ENCODE measurements at regions not wholly inside any gene's neighbourhood (a gene's known extent, or its start where the extent isn't known, plus 50 kb on each side); places are given as distances from the start of the nearest gene placed in this dataset.
"Not testable (repeated sequence)": the region's sequence is repeated elsewhere in the genome, so short reads cannot be mapped to it uniquely, and the experiment has no call there.

GRCh38 chr14:28348797-28349196 is 417.8 kb upstream of the FOXG1 start:
- no peak for FAIRE-seq
- no peak for DNase-seq (ENCODE audit: insufficient read length, low spot score)

GRCh38 chr14:28356819-28357218 is 409.8 kb upstream of the FOXG1 start:
- peak; percentile 69 for FAIRE-seq

GRCh38 chr14:28361486-28361885 is 405.1 kb upstream of the FOXG1 start:
- DNase-seq (ENCODE audit: insufficient read length, low spot score), result no peak

More at GRCh38 chr14:28356819-28357218, 409.8 kb upstream of the FOXG1 start:
- DNase-seq (ENCODE audit: insufficient read length, low spot score), result no peak

GRCh38 chr14:28365510-28365909 is 401.1 kb upstream of the FOXG1 start:
- FAIRE-seq, result no peak
- DNase-seq (ENCODE audit: insufficient read length, low spot score), result no peak

More at GRCh38 chr14:28361486-28361885, 405.1 kb upstream of the FOXG1 start:
- FAIRE-seq, result no peak

- no peak for DNase-seq (ENCODE audit: insufficient read length, low spot score)
- FAIRE-seq, result no peak
Observed at GRCh38 chr14:28373721-28374120, 392.9 kb upstream of the FOXG1 start.

GRCh38 chr14:28375295-28375694 is 391.3 kb upstream of the FOXG1 start:
- FAIRE-seq (no peak), DNase-seq (ENCODE audit: insufficient read length, low spot score) (peak; percentile 5)

GRCh38 chr14:28381656-28382055 is 384.9 kb upstream of the FOXG1 start:
- DNase-seq (ENCODE audit: insufficient read length, low spot score), result no peak
- FAIRE-seq, result no peak

- FAIRE-seq (peak; percentile 97), DNase-seq (ENCODE audit: insufficient read length, low spot score) (peak; percentile 59)
Observed at GRCh38 chr14:28382444-28383190, 384.0 kb upstream of the FOXG1 start.

- FAIRE-seq (no peak), DNase-seq (ENCODE audit: insufficient read length, low spot score) (no peak)
Observed at GRCh38 chr14:28398506-28398905, 368.1 kb upstream of the FOXG1 start.

GRCh38 chr14:28401705-28402104 is 364.9 kb upstream of the FOXG1 start:
- FAIRE-seq, result peak; percentile 76

GRCh38 chr14:28406196-28406595 is 360.4 kb upstream of the FOXG1 start:
- DNase-seq (ENCODE audit: insufficient read length, low spot score) (no peak), FAIRE-seq (no peak)

More at GRCh38 chr14:28401705-28402104, 364.9 kb upstream of the FOXG1 start:
- DNase-seq (ENCODE audit: insufficient read length, low spot score), result not testable (repeated sequence)

- FAIRE-seq (peak; percentile 33), DNase-seq (ENCODE audit: insufficient read length, low spot score) (no peak)
Observed at GRCh38 chr14:28407031-28407825, 359.4 kb upstream of the FOXG1 start.

GRCh38 chr14:28407996-28408395 is 358.6 kb upstream of the FOXG1 start:
- FAIRE-seq (no peak), DNase-seq (ENCODE audit: insufficient read length, low spot score) (no peak)

- FAIRE-seq (peak; percentile 78), DNase-seq (ENCODE audit: insufficient read length, low spot score) (no peak)
Observed at GRCh38 chr14:28412077-28412476, 354.5 kb upstream of the FOXG1 start.

- FAIRE-seq, result no peak
- DNase-seq (ENCODE audit: insufficient read length, low spot score), result no peak
Observed at GRCh38 chr14:28426960-28427359, 339.6 kb upstream of the FOXG1 start.

- FAIRE-seq (no peak), DNase-seq (ENCODE audit: insufficient read length, low spot score) (no peak)
Observed at GRCh38 chr14:28436821-28437220, 329.8 kb upstream of the FOXG1 start.

GRCh38 chr14:28461389-28461788 is 305.2 kb upstream of the FOXG1 start:
- FAIRE-seq (no peak), DNase-seq (ENCODE audit: insufficient read length, low spot score) (no peak)

GRCh38 chr14:28467611-28468010 is 299.0 kb upstream of the FOXG1 start:
- DNase-seq (ENCODE audit: insufficient read length, low spot score), result no peak
- FAIRE-seq, result no peak

- no peak for DNase-seq (ENCODE audit: insufficient read length, low spot score)
- FAIRE-seq, result peak; percentile 49
Observed at GRCh38 chr14:28468191-28469151, 298.1 kb upstream of the FOXG1 start.

GRCh38 chr14:28482251-28483040 is 284.1 kb upstream of the FOXG1 start:
- no peak for DNase-seq (ENCODE audit: insufficient read length, low spot score)
- FAIRE-seq, result no peak

All from HTR-8/SVneo (cell line).